Sigmoid colon (tissue), 6 donors: ENCODE measurements at regions not wholly inside any gene's neighbourhood (a gene's known extent, or its start where the extent isn't known, plus 50 kb on each side); places are given as distances from the start of the nearest gene placed in this dataset.

ENCODE experiments used
- DNase-seq: peaks from one replicate; pipeline ENCODE4 v3.0.0-alpha.2; 2019
- H3K27ac ChIP-seq, 4 donors: fragments of 200-600 bp; sonication (generic); one replicate each; pipeline ENCODE4 v1.5.1; 2016 to 2019; ENCODE audit warnings: mild to moderate bottlenecking in 1 of 4
- H3K27me3 ChIP-seq, 3 donors: fragments of 200-600 bp; sonication (generic); one replicate each; pipeline ENCODE4 v1.5.1; 2019; ENCODE audit warnings: mild to moderate bottlenecking in 1 of 3
- H3K36me3 ChIP-seq, 4 donors: fragments of 200-600 bp; sonication (generic); one replicate each; pipeline ENCODE4 v1.5.1; 2016 to 2019
- H3K4me1 ChIP-seq, 4 donors: fragments of 200-600 bp; sonication (generic); one replicate each; pipeline ENCODE4 v1.5.1; 2017 to 2019
- H3K4me3 ChIP-seq, 4 donors: fragments of 200-600 bp; sonication (generic); one replicate each; pipeline ENCODE4 v1.5.1; 2017 to 2019; ENCODE audit warnings: mild to moderate bottlenecking in 2 of 4, moderate library complexity in 1 of 4
- H3K9me3 ChIP-seq, 4 donors: fragments of 200-600 bp in 3 of 4; sonication (generic) in 3 of 4; one replicate each; pipeline versions ENCODE4 v1.5.1 to v1.6.1; 2013 to 2019
- CTCF ChIP-seq, 4 experiments: fragments of 450-650 bp in 3 of 4; fragments of 200-600 bp in 1 of 4; IDR thresholded peaks; one replicate each; pipeline ENCODE4 v1.5.1; 2016 to 2019; ENCODE audit warnings: antibody characterized with exemption in 4 of 4, mild to moderate bottlenecking in 3 of 4, moderate library complexity in 2 of 4
- EP300 ChIP-seq, 4 donors: sonication (generic); formaldehyde crosslinking; IDR thresholded peaks; one replicate each; pipeline ENCODE4 v1.6.1; 2017; ENCODE audit warnings: antibody characterized with exemption in 4 of 4
- POLR2A ChIP-seq, 2 donors: fragments of 450-650 bp; IDR thresholded peaks; one replicate each; pipeline ENCODE4 v1.6.1; 2016; ENCODE audit warnings: antibody characterized with exemption in 2 of 2, mild to moderate bottlenecking in 2 of 2, moderate library complexity in 2 of 2
- POLR2AphosphoS5 ChIP-seq, 4 donors: sonication (generic); formaldehyde crosslinking; IDR thresholded peaks; one replicate each; pipeline ENCODE4 v1.6.1; 2017; ENCODE audit warnings: antibody characterized with exemption in 4 of 4
- WGBS, 2 donors: extraction: QIAGEN DNeasy Blood & Tissue Kit; methylation state at CpG; one replicate each; pipeline ENCODE4 v1.1.7; 2013; 5-methylcytosine and 5-hydroxymethylcytosine counted together
- intact Hi-C: fragments of 100-400 bp; cut with DNase I; formaldehyde crosslinking; loops from one replicate; pipeline ENCODE4 v1.15.1; 2023
- donor health status: healthy with polysubstance abuse.
- donor health status: healthy.

- no peak for DNase-seq
- TF ChIP-seq POLR2AphosphoS5 (IDR thresholded peaks at IDR 0.05) (no peak), POLR2A (IDR thresholded peaks at IDR 0.05) (no peak), CTCF (IDR thresholded peaks at IDR 0.05) (no peak), EP300 (IDR thresholded peaks at IDR 0.05) (no peak)
- Histone ChIP-seq H3K9me3 (peaks cover 0 to 3% (median 1%) of the 10 kb centered on the region in 4 donors), H3K36me3 (no peaks in the 10 kb centered on the region), H3K4me1 (no peaks in the 10 kb centered on the region), H3K27me3 (no peaks in the 10 kb centered on the region), H3K27ac (no peak overlapping the region), H3K4me3 (no peak overlapping the region)
- intact Hi-C loops = no loop called here
Observed at GRCh38 chr14:89592961-89593360, 175.9 kb upstream of the FOXN3 start.

- TF ChIP-seq EP300 (IDR thresholded peaks at IDR 0.05) (no peak), POLR2A (IDR thresholded peaks at IDR 0.05) (no peak), POLR2AphosphoS5 (IDR thresholded peaks at IDR 0.05) (no peak), CTCF (IDR thresholded peaks at IDR 0.05) (no peak)
- no peaks in the 10 kb centered on the region for H3K36me3 ChIP-seq
- intact Hi-C loops = no loop called here
- H3K4me1 ChIP-seq = no peaks in the 10 kb centered on the region
- DNase-seq = no peak
- peaks cover 0 to 3% (median 0%) of the 10 kb centered on the region in 4 donors for H3K9me3 ChIP-seq
- peak overlapping the region in 1 of 4 donors; percentile 32 for H3K27ac ChIP-seq
- WGBS, 2 donors = 65 to 90% methylated on average over 11 of the region's 11 CpGs
- H3K4me3 ChIP-seq = no peak overlapping the region
- H3K27me3 ChIP-seq = no peaks in the 10 kb centered on the region
Observed at GRCh38 chr14:89589400-89590118, 172.5 kb upstream of the FOXN3 start.

GRCh38 chr14:89588840-89589296 lies 171.8 kb upstream of the FOXN3 start:
- TF ChIP-seq CTCF (IDR thresholded peaks at IDR 0.05) (no peak), POLR2AphosphoS5 (IDR thresholded peaks at IDR 0.05) (no peak), POLR2A (IDR thresholded peaks at IDR 0.05) (no peak), EP300 (IDR thresholded peaks at IDR 0.05) (no peak)
- Histone ChIP-seq H3K27me3 (no peaks in the 10 kb centered on the region), H3K27ac (peak overlapping the region in 1 of 4 donors; percentile 32), H3K4me3 (no peak overlapping the region), H3K4me1 (no peaks in the 10 kb centered on the region), H3K9me3 (peaks cover 0 to 3% (median 0%) of the 10 kb centered on the region in 4 donors), H3K36me3 (no peaks in the 10 kb centered on the region)
- WGBS, 2 donors = 23 to 54% methylated on average over 1 of the region's 1 CpG
- intact Hi-C loops = no loop called here
- no peak for DNase-seq

GRCh38 chr14:89588016-89588415 lies 171.0 kb upstream of the FOXN3 start:
- TF ChIP-seq POLR2A (IDR thresholded peaks at IDR 0.05) = no peak
- TF ChIP-seq EP300 (IDR thresholded peaks at IDR 0.05) = no peak
- TF ChIP-seq CTCF (IDR thresholded peaks at IDR 0.05) = no peak
- TF ChIP-seq POLR2AphosphoS5 (IDR thresholded peaks at IDR 0.05) = no peak
- H3K27me3 ChIP-seq = no peaks in the 10 kb centered on the region
- 80 to 95% methylated on average over 5 of the region's 5 CpGs for WGBS, 2 donors
- H3K9me3 ChIP-seq = no peaks in the 10 kb centered on the region
- H3K4me1 ChIP-seq = no peaks in the 10 kb centered on the region
- intact Hi-C loops = no loop called here
- no peak for DNase-seq
- H3K36me3 ChIP-seq = no peaks in the 10 kb centered on the region
- H3K27ac ChIP-seq = no peak overlapping the region
- no peak overlapping the region for H3K4me3 ChIP-seq

GRCh38 chr14:89587136-89587420 lies 170.0 kb upstream of the FOXN3 start:
- Histone ChIP-seq H3K36me3 (no peaks in the 10 kb centered on the region), H3K4me3 (no peak overlapping the region), H3K27me3 (no peaks in the 10 kb centered on the region), H3K4me1 (no peaks in the 10 kb centered on the region), H3K27ac (no peak overlapping the region), H3K9me3 (no peaks in the 10 kb centered on the region)
- 90 to 97% methylated on average over 5 of the region's 5 CpGs for WGBS, 2 donors
- intact Hi-C loops = no loop called here
- TF ChIP-seq CTCF (IDR thresholded peaks at IDR 0.05) (no peak), EP300 (IDR thresholded peaks at IDR 0.05) (no peak), POLR2A (IDR thresholded peaks at IDR 0.05) (no peak), POLR2AphosphoS5 (IDR thresholded peaks at IDR 0.05) (no peak)
- no peak for DNase-seq
